Fibroblast of mammary gland (primary cell): ENCODE measurements at regions not wholly inside any gene's neighbourhood (a gene's known extent, or its start where the extent isn't known, plus 50 kb on each side); places are given as distances from the start of the nearest gene placed in this dataset.

Experiments used
- DNase-seq: peaks from one replicate; pipeline ENCODE4 v3.0.0-alpha.2; 2010; ENCODE audit warnings: low read depth
- H3K4me3 ChIP-seq: 2 replicates; pipeline ENCODE4 v1.5.1; 2011; ENCODE audit warnings: low read depth, mild to moderate bottlenecking, low read length, moderate library complexity; ENCODE audit not compliant: control insufficient read depth
- CTCF ChIP-seq: conservative IDR thresholded peaks from 2 replicates; pipeline ENCODE4 v1.5.1; 2011; ENCODE audit warnings: low read depth, low read length, inconsistent platforms; ENCODE audit not compliant: control insufficient read depth, insufficient read depth

- no peak for DNase-seq
- no peak for TF ChIP-seq CTCF
- H3K4me3 ChIP-seq: no peak overlapping the region
Observed at GRCh38 chr6:830667-831327, 137.9 kb upstream of the EXOC2 start.

GRCh38 chr6:829656-830055 lies 136.7 kb upstream of the EXOC2 start:
- TF ChIP-seq CTCF: no peak
- no peak overlapping the region for H3K4me3 ChIP-seq
- no peak for DNase-seq

GRCh38 chr6:827431-827830 lies 134.5 kb upstream of the EXOC2 start:
- no peak overlapping the region for H3K4me3 ChIP-seq
- no peak for TF ChIP-seq CTCF
- no peak for DNase-seq

- no peak for TF ChIP-seq CTCF
- H3K4me3 ChIP-seq: no peak overlapping the region
- no peak for DNase-seq
Observed at GRCh38 chr6:819122-819521, 126.2 kb upstream of the EXOC2 start.

GRCh38 chr6:818196-818595 lies 125.3 kb upstream of the EXOC2 start:
- TF ChIP-seq CTCF: no peak
- DNase-seq: no peak
- H3K4me3 ChIP-seq: no peak overlapping the region

GRCh38 chr6:816510-817084 lies 123.7 kb upstream of the EXOC2 start:
- no peak for DNase-seq
- no peak for TF ChIP-seq CTCF
- no peak overlapping the region for H3K4me3 ChIP-seq
